ENCODE measurements at regions not wholly inside any gene's neighbourhood (a gene's known extent, or its start where the extent isn't known, plus 50 kb on each side); places are given as distances from the start of the nearest gene placed in this dataset.

DNA sequence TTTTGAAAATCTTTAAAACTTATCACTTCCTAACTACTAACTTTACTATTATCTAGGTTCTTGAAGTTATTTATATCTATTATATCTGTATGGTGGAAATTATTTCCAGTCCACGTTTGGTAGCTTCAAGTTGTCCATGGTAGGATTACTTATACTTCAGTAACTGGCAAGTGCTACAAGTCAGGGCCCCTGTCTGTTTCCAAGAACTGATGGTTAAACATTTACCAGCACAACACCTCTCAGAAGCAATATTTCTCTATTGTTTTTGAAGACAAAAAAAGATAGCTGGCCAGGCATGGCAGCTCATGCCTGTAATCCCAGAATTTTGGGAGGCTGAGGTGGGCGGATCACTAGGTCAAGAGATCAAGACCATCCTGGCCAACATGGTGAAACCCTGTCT lies 240.4 kb upstream of the RHOBTB1 start:
- no peaks in the 10 kb centered on the region for H3K36me3 ChIP-seq (ENCODE audit: insufficient read depth, low read length)
- H3K9ac ChIP-seq (ENCODE audit: low read length) = no peak overlapping the region
- H3K27ac ChIP-seq (ENCODE audit: low read depth, low read length) = no peak overlapping the region
- no peaks in the 10 kb centered on the region for H3K9me3 ChIP-seq (ENCODE audit: low read length)
- no peaks in the 10 kb centered on the region for H3K27me3 ChIP-seq (ENCODE audit: control insufficient read depth in 1 of 2, insufficient read depth in 2 of 2, low read length in 2 of 2)
- no peaks in the 10 kb centered on the region for H3K4me1 ChIP-seq (ENCODE audit: insufficient read depth, low read length)
- H3K4me3 ChIP-seq (ENCODE audit: low read depth in 1 of 2, low read length in 2 of 2) = no peak overlapping the region

DNA sequence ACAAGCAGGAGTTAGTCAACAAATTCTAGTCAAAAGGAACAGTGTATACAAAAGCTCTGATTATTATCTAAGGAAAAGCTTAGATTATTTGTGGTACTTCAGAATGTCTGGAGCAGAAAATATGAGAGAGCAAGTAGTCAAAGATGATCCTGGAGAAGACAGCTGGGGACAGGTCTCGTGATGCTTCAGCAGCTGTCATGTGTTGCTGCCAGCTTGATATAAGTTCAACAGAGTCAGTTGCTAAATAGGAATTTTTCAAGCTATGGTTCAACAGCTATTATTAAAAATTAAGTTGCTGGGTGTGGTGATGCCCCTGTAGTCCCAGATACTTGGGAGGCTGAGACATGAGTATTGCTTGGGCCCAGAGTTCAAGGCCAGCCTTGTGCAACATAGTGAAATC lies 240.0 kb upstream of the RHOBTB1 start:
- Histone ChIP-seq H3K9ac (ENCODE audit: low read length) (no peak overlapping the region), H3K4me1 (ENCODE audit: insufficient read depth, low read length) (no peaks in the 10 kb centered on the region), H3K27me3 (ENCODE audit: control insufficient read depth in 1 of 2, insufficient read depth in 2 of 2, low read length in 2 of 2) (no peaks in the 10 kb centered on the region), H3K36me3 (ENCODE audit: insufficient read depth, low read length) (no peaks in the 10 kb centered on the region), H3K27ac (ENCODE audit: low read depth, low read length) (no peak overlapping the region), H3K4me3 (ENCODE audit: low read depth in 1 of 2, low read length in 2 of 2) (no peak overlapping the region), H3K9me3 (ENCODE audit: low read length) (no peaks in the 10 kb centered on the region)

DNA sequence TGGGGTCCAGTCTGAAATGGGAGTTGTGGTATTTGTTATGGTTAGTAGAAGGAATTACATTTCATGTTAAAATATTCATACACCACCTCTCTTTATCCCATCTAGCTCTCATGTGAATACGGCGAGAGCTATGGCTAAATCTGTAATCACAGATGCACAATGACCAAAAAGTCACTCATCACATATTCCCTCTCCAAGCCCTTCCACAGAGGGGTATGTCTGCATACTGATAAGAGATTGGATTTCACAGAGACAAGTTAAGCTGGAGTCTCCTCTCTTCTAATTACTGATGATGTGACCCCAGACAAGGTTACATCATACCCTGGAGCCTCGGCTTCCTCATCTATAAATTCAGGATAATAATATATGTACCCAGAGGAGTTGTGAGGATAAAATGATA lies 237.8 kb upstream of the RHOBTB1 start:
- no peaks in the 10 kb centered on the region for H3K27me3 ChIP-seq (ENCODE audit: control insufficient read depth in 1 of 2, insufficient read depth in 2 of 2, low read length in 2 of 2)
- H3K4me1 ChIP-seq (ENCODE audit: insufficient read depth, low read length) = no peaks in the 10 kb centered on the region
- no peaks in the 10 kb centered on the region for H3K9me3 ChIP-seq (ENCODE audit: low read length)
- H3K4me3 ChIP-seq (ENCODE audit: low read depth in 1 of 2, low read length in 2 of 2) = no peak overlapping the region
- no peak overlapping the region for H3K9ac ChIP-seq (ENCODE audit: low read length)
- H3K27ac ChIP-seq (ENCODE audit: low read depth, low read length) = no peak overlapping the region
- H3K36me3 ChIP-seq (ENCODE audit: insufficient read depth, low read length) = no peaks in the 10 kb centered on the region

DNA sequence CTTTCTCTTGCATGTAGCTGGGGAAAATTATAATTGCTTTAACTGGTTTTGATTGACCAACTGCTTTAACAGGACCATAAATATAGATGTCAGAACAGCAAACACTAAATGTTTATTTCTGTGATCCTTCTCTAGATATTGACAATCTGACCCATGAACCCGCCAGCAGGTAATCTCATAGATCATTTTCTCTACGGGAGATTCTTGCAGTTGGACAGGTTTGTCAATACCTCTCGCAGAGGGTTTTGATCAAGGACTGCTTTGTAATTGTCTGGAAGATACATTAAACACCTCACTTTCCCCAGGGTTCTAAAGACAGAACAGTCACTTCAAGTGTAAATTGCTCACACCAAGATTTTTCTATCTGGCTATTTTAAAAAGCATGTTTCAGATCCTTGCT lies 235.8 kb upstream of the RHOBTB1 start:
- Histone ChIP-seq H3K4me3 (ENCODE audit: low read depth in 1 of 2, low read length in 2 of 2) (no peak overlapping the region), H3K27ac (ENCODE audit: low read depth, low read length) (no peak overlapping the region), H3K9me3 (ENCODE audit: low read length) (no peaks in the 10 kb centered on the region), H3K9ac (ENCODE audit: low read length) (no peak overlapping the region), H3K36me3 (ENCODE audit: insufficient read depth, low read length) (no peaks in the 10 kb centered on the region), H3K27me3 (ENCODE audit: control insufficient read depth in 1 of 2, insufficient read depth in 2 of 2, low read length in 2 of 2) (no peaks in the 10 kb centered on the region), H3K4me1 (ENCODE audit: insufficient read depth, low read length) (no peaks in the 10 kb centered on the region)

DNA sequence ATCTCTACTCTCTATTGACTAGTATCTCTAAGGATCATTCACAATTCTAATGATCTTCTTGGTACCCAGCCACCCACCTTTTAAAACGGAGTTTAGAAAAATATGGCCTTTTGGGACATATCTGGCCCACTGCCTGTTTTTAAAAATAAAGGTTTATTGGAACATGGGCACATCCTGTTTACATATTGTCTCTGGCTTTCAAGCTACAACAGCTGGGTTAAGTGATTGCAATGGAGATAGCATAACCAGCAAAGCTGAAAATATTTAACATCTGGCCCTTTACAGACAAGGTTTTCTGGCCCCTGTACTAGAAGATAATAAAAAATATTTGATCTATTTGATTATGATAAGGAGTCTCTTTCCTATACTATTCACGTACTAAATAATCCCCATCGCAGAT lies 232.4 kb upstream of the RHOBTB1 start:
- Histone ChIP-seq H3K9me3 (ENCODE audit: low read length) (no peaks in the 10 kb centered on the region), H3K27ac (ENCODE audit: low read depth, low read length) (no peak overlapping the region), H3K4me3 (ENCODE audit: low read depth in 1 of 2, low read length in 2 of 2) (no peak overlapping the region), H3K4me1 (ENCODE audit: insufficient read depth, low read length) (no peaks in the 10 kb centered on the region), H3K9ac (ENCODE audit: low read length) (no peak overlapping the region), H3K27me3 (ENCODE audit: control insufficient read depth in 1 of 2, insufficient read depth in 2 of 2, low read length in 2 of 2) (no peaks in the 10 kb centered on the region), H3K36me3 (ENCODE audit: insufficient read depth, low read length) (no peaks in the 10 kb centered on the region)

DNA sequence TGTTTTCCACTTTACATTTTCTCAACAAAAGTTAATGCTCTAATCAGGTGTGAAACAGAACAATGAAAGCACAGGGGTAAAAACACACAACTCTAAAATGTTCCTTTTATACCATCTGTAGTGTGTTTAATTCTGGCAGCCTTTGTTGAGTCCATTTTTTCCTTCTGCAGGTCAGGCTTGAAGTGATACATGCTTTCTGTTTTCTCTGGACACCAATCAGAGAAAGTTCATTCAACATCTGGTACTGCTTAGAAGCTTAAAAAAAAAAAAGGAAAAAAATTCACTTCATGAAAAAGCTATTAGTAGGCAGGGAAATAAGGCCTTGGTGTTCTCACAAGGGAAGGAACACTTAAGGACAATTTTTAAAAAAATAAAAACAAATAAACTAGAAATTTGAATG lies 231.3 kb upstream of the RHOBTB1 start:
- no peaks in the 10 kb centered on the region for H3K9me3 ChIP-seq (ENCODE audit: low read length)
- no peaks in the 10 kb centered on the region for H3K36me3 ChIP-seq (ENCODE audit: insufficient read depth, low read length)
- H3K4me1 ChIP-seq (ENCODE audit: insufficient read depth, low read length) = no peaks in the 10 kb centered on the region
- no peak overlapping the region for H3K4me3 ChIP-seq (ENCODE audit: low read depth in 1 of 2, low read length in 2 of 2)
- H3K27me3 ChIP-seq (ENCODE audit: control insufficient read depth in 1 of 2, insufficient read depth in 2 of 2, low read length in 2 of 2) = no peaks in the 10 kb centered on the region
- no peak overlapping the region for H3K27ac ChIP-seq (ENCODE audit: low read depth, low read length)
- no peak overlapping the region for H3K9ac ChIP-seq (ENCODE audit: low read length)

DNA sequence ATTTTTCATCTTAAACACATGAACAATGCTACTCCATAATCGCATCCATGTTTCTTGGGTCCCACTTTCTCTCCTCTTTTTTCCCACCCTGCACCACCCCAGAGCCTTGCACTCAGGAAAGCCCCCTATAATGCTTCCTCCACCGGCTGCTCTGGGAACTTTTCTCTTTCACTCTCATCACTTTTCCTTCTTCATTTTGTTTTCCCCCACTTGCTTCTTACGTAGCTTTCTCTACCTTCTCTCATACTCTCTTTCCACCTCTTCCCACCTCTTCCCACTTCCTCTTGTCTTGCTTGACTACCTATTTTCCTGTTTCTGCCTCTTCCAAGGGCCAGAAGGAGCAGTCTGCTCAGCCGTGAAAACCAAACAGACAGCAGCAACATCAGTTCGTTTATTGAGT lies 229.5 kb upstream of the RHOBTB1 start:
- H3K4me3 ChIP-seq (ENCODE audit: low read depth in 1 of 2, low read length in 2 of 2) = no peak overlapping the region
- H3K27me3 ChIP-seq (ENCODE audit: control insufficient read depth in 1 of 2, insufficient read depth in 2 of 2, low read length in 2 of 2) = no peaks in the 10 kb centered on the region
- no peaks in the 10 kb centered on the region for H3K9me3 ChIP-seq (ENCODE audit: low read length)
- H3K36me3 ChIP-seq (ENCODE audit: insufficient read depth, low read length) = no peaks in the 10 kb centered on the region
- no peak overlapping the region for H3K9ac ChIP-seq (ENCODE audit: low read length)
- no peaks in the 10 kb centered on the region for H3K4me1 ChIP-seq (ENCODE audit: insufficient read depth, low read length)
- no peak overlapping the region for H3K27ac ChIP-seq (ENCODE audit: low read depth, low read length)

DNA sequence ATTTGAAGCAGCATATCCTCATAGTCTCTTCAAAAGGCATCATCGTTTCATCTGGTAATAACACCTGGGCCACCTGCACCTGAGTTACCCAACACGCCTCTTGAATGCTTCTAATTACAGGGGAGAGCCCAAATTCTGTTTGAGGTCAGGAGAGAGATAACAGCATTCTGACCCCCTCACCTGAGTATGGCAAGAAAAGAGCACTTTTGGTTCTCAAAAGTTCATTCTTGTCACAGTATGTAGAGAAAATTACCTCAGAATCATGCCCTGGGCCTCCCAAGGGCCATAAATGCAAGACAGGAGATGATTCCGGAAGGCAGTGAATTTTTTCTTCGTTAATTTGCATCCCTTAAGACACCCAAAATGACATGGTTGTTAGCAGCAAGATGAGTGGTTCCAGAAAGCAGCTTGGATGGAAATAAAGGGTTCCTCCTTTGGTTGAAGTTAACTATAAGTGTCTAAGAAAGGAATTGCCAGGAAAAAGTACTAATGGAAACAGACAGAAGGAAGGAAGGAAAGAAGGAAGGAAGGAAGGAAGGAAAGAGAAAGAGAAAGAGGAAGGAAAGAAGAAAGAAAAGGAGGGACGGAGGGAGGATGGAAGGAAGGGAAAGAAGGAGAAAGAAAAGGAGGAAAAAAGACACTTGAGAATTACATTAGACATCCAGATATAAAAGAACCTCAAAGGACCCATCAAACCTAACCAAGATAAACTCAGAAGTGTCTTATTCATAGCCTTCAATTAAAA lies 228.4 kb upstream of the RHOBTB1 start:
- H3K36me3 ChIP-seq (ENCODE audit: insufficient read depth, low read length) = no peaks in the 10 kb centered on the region
- H3K27me3 ChIP-seq (ENCODE audit: control insufficient read depth in 1 of 2, insufficient read depth in 2 of 2, low read length in 2 of 2) = no peaks in the 10 kb centered on the region
- no peak overlapping the region for H3K9ac ChIP-seq (ENCODE audit: low read length)
- H3K4me1 ChIP-seq (ENCODE audit: insufficient read depth, low read length) = no peaks in the 10 kb centered on the region
- H3K27ac ChIP-seq (ENCODE audit: low read depth, low read length) = no peak overlapping the region
- H3K9me3 ChIP-seq (ENCODE audit: low read length) = no peaks in the 10 kb centered on the region
- H3K4me3 ChIP-seq (ENCODE audit: low read depth in 1 of 2, low read length in 2 of 2) = no peak overlapping the region

DNA sequence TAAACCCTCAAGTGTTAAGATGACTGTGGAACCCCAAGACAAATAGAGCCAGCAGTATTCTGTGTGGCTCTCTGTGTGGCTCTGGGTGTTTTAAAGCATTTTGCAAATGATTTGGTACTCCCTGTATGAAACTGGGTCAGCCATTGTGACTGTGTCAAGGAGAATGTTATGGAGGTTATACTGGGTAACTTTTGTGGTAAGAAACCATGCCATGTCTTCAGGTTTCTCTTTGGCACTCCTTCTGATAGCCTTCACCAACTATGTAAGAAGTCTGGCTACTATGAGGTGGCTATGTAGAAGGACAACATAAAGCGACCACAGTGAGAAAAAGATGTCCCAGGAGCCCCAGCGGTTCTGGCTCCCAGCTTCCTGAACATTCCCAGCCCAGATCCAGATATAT lies 226.6 kb upstream of the RHOBTB1 start:
- Histone ChIP-seq H3K27ac (ENCODE audit: low read depth, low read length) (no peak overlapping the region), H3K36me3 (ENCODE audit: insufficient read depth, low read length) (no peaks in the 10 kb centered on the region), H3K4me1 (ENCODE audit: insufficient read depth, low read length) (peaks cover 7% of the 10 kb centered on the region), H3K9ac (ENCODE audit: low read length) (no peak overlapping the region), H3K9me3 (ENCODE audit: low read length) (no peaks in the 10 kb centered on the region), H3K4me3 (ENCODE audit: low read depth in 1 of 2, low read length in 2 of 2) (no peak overlapping the region), H3K27me3 (ENCODE audit: control insufficient read depth in 1 of 2, insufficient read depth in 2 of 2, low read length in 2 of 2) (no peaks in the 10 kb centered on the region)

DNA sequence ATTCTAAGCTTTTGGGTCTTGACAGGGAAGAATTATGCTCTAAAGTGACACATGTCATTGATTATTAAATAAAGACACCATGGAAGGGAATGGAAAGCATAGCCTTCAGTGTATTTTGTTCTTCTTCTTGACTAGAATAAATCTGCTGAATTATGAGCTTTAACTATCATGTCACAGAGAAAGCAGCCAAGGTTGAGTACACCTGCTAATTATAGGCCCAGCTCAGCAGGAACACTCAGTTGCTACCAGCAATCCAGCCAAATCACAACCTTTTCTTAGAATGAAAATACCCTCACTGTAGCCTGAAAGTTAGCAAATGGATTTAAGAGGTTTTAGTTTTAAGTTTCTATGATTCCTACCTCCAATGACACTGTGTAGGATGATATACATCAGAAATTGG lies 225.3 kb upstream of the RHOBTB1 start:
- no peaks in the 10 kb centered on the region for H3K9me3 ChIP-seq (ENCODE audit: low read length)
- H3K4me3 ChIP-seq (ENCODE audit: low read depth in 1 of 2, low read length in 2 of 2) = no peak overlapping the region
- H3K27me3 ChIP-seq (ENCODE audit: control insufficient read depth in 1 of 2, insufficient read depth in 2 of 2, low read length in 2 of 2) = no peaks in the 10 kb centered on the region
- H3K27ac ChIP-seq (ENCODE audit: low read depth, low read length) = no peak overlapping the region
- peaks cover 18% of the 10 kb centered on the region for H3K4me1 ChIP-seq (ENCODE audit: insufficient read depth, low read length)
- no peaks in the 10 kb centered on the region for H3K36me3 ChIP-seq (ENCODE audit: insufficient read depth, low read length)
- no peak overlapping the region for H3K9ac ChIP-seq (ENCODE audit: low read length)

DNA sequence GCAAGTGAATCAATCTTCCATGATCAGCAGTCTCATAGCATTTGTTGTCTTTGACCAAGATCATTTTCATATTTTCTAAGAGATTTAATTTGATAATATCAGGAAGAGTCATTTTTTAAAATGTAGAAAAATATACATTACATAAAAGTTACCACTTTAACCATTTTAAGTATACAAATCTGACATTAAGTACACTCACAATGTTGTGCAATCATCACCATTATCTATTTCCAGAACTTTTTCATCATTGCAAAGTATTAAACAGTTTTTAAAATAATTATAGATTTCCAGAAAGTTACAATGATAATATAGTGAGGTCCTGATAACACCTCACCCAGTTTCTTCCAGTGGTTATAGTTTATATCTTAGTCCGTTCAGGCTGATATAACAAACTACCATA lies 222.5 kb upstream of the RHOBTB1 start:
- Histone ChIP-seq H3K27ac (ENCODE audit: low read depth, low read length) (no peak overlapping the region), H3K4me3 (ENCODE audit: low read depth in 1 of 2, low read length in 2 of 2) (no peak overlapping the region)

DNA sequence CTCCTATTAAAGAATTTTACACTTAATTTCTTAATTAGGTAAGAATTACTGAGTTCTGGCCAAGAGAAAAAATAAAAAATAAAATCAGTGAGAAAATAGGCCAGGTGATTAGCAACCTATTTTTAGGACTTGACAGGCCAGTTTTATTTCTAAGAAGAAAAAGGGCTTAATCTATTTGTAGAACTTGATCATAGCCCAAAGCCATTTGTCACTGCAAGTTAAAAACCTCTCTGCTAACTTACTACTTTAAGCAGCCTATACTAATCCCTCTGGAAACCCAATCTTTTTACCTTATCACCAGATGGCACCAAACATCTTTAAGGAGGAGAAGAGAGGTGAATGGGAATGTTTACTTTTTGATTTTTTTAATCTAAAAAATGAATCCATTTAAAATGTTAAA lies 222.1 kb upstream of the RHOBTB1 start:
- H3K36me3 ChIP-seq (ENCODE audit: insufficient read depth, low read length) = no peaks in the 10 kb centered on the region
- no peaks in the 10 kb centered on the region for H3K27me3 ChIP-seq (ENCODE audit: control insufficient read depth in 1 of 2, insufficient read depth in 2 of 2, low read length in 2 of 2)
- H3K27ac ChIP-seq (ENCODE audit: low read depth, low read length) = no peak overlapping the region
- H3K4me1 ChIP-seq (ENCODE audit: insufficient read depth, low read length) = peaks cover 18% of the 10 kb centered on the region
- H3K9ac ChIP-seq (ENCODE audit: low read length) = no peak overlapping the region
- no peak overlapping the region for H3K4me3 ChIP-seq (ENCODE audit: low read depth in 1 of 2, low read length in 2 of 2)
- H3K9me3 ChIP-seq (ENCODE audit: low read length) = no peaks in the 10 kb centered on the region

More for the DNA sequence above, 222.5 kb upstream of the RHOBTB1 start:
- no peaks in the 10 kb centered on the region for H3K36me3 ChIP-seq (ENCODE audit: insufficient read depth, low read length)
- no peaks in the 10 kb centered on the region for H3K27me3 ChIP-seq (ENCODE audit: control insufficient read depth in 1 of 2, insufficient read depth in 2 of 2, low read length in 2 of 2)
- H3K9ac ChIP-seq (ENCODE audit: low read length) = no peak overlapping the region
- peaks cover 18% of the 10 kb centered on the region for H3K4me1 ChIP-seq (ENCODE audit: insufficient read depth, low read length)
- H3K9me3 ChIP-seq (ENCODE audit: low read length) = no peaks in the 10 kb centered on the region
